HG02642 (cell line): ENCODE measurements at regions not wholly inside any gene's neighbourhood (a gene's known extent, or its start where the extent isn't known, plus 50 kb on each side); places are given as distances from the start of the nearest gene placed in this dataset.

Source experiments
- ATAC-seq: cut with Tn5 transposase; IDR thresholded peaks from one replicate; pipeline ENCODE4 v1.9.1; 2021; ENCODE audit warnings: mild to moderate bottlenecking; ENCODE audit not compliant: unreplicated experiment, poor library complexity

DNA sequence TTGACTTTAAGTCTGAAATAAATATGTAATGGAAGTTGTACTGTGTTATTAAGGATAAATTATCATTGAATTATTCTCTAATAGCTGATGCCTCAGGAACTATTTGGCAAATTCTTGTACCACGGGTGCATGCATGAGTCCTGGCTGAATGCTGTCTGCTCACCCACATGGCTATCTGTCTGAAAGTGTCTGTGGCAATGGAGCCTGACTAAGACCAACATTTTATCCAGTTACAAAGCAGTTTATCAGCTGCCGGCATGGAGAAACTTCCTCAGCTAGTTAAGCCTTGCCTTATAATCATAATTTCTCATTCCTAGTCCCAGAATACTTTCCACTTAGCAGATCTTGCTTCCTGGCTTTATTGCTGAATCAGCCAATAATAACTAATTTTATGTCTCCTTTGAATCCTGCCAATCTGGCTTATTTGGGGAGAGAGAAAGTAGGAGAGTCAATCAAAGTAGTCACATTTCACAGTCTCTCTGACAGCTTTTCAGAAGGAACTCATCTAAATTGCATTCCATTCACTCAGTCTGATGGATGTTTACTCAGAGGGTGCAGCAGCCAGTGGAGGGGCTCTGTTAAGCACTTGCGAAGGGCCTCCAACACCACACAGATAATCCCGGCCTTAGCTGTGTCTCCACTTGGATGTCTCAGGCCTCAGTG lies 280.6 kb upstream of the CLEC14A start:
- no peak for ATAC-seq

DNA sequence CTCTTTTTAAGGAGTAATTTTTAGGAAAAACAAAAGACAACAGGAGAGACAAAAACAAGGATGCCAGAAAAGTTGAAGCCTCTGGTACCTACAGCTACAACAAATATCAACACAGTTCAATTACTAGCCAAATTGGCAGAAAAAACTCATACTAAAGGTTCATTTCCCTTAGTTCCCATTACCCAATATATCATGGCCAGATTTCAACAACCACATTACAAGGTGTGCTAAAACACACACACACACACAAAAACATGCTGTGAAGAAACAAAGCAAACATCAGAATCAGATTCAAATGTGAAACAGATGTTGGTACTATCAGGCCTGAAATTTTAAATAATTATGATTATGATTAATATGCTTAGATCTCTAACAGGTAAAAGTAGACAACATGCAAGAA lies 272.7 kb upstream of the CLEC14A start:
- ATAC-seq = no peak

DNA sequence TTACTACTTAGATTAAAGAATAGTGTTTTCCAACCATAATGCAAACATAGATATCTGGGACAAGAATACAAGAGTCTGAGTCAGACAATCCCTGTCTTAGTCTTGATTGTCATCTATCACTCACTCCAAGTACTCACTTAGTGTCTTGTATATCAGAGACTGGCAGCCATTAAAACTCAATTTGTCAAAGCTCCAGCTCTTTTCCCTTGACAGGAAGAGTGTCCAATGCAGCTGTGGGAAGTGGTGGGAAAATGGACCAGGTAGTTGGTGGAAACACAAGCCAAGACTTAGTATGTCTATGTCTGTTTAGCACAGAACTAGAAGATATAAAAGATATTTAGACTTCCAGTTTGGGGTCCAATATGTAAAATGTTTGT lies 271.6 kb upstream of the CLEC14A start:
- ATAC-seq = no peak

DNA sequence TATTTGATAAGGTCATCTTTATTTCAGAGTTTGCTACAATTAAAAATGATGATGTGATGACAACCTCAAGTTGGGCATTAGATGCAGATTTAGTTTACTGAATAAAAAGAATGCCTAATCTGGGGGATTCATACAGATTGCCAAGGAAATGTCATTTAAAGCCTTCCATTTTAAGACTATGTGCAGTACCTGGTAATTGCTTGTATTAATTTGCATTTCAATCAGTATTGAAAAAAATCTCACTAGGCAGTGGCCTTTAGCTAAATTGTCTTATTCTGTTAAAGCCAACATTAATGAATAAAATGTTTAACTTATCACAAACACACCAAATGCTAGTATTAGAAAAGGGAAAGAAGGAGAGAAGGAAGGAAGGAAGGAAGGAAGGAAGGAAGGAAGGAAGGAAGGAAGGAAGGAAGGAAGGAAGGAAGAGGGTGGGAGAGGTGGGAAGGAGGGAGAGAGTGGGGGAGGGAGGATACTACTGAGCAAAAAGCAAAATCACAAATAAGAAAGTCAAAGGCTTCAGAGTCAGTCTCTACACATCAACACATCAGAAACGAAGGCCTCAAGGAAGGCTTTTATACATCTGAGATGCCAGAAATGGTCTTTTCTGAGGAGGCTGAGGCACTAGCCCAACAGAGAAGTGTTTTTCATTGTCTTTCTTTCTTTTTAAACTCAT lies 271.1 kb upstream of the CLEC14A start:
- no peak for ATAC-seq

DNA sequence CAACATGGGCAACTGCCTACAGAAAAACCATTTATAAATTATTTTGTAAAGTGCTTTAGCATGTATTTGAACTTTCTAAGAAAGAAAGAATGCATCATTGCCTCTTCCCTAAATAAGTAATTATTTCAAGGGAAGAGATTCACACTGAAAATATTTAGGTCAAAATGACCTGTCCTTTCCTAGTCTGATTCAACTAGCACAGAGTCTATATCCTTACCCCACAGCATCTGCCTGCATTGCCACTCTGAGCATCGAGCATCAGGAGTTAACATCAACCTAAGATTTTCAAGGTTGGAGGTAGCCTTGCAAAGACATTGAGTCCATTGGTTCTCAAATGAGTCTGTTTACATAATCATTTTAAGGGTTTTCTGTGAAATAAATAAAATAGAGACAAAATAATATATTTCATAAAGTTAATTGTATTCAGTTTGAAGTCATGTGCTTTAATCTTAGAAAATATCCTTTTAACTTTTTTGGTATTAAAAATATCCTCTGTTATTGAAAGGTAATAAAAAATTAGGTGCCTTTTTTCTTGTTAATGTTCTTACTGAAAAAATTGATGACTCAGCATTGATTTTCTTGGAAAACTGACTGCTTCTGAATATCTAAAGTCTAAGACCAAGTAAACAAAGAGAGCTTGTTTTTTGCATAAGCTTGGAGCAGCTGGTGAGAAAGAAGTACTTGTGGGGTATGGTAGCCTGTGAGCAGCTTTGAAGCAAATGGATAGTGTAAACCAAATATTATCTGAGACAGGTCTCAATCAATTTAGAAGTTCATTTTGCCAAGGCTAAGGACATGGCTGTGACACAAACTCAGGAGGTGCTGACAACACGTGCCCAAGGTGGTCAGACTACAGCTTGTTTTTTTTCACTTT lies 269.0 kb upstream of the CLEC14A start:
- no peak for ATAC-seq

DNA sequence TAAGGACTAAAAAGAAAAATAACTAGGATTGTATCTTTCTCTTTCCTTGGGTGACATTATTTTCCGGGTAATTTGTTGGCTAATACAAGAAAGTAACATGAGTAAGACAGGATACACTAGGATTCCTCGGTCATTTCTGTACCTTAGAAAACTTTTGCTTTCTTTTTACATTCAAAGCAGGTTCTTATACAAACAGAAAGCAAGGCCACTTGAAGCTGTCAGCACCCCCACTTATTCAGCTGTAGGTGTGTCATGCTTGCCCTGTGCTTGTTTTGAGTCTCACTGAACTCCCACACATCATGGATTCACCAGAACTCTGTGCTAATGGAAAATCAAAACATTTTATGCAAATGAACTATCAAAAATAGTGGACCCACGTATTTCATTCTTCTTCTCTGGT lies 266.8 kb upstream of the CLEC14A start:
- no peak for ATAC-seq

DNA sequence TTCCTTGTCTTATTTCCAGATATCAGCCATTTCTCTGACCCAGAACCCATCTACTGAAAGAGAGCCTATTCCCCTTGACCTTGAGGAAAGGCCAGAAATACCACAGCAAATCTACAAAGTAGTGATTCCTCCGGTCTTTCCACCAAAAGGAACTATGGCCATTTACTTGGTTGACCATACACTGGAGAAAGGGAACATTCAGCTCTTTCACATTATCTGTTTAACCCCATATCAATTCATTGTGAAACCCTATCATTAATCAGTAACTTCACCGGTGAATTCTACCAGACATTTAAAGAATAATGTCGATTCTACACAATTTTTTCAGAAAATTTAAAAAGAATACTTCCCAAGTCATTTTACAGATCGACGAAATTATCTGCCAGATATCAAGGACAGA lies 265.7 kb upstream of the CLEC14A start:
- no peak for ATAC-seq

DNA sequence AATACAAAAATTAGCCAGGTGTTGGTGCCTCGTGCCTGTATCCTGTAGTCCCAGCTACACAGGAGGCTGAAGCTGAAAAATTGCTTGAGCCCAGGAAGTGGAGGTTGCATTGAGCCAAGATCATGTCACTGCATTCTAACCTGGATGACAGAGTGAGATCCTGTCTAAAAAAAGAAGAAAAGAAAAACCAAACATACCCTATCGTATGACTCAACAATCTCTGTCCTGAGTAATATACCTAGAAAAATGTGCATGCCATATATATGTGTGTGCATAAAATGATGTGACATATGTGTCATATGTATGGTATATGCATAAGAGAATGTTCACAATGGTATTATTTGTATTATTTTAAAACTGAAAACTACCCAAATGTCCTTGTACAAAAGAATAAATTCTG lies 261.5 kb upstream of the CLEC14A start:
- no peak for ATAC-seq

DNA sequence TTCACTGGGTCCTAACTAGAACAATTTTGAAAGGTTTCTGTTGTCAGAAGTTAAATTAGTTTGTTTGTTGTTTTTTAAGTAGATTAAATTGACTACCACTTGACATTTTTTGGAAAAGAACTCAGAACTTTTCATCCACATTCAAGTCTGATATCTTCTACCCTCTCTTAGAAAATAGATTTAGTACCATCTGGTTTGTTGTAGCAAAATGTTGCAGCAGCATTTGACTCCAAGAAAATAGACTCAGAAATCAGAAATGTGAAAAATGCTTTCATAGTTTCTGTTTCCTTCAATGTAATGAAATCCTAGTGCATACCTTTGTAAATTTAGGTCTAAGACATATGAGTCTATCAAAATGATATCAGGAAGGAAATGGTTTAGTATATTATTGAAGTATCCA lies 256.3 kb upstream of the CLEC14A start:
- no peak for ATAC-seq

DNA sequence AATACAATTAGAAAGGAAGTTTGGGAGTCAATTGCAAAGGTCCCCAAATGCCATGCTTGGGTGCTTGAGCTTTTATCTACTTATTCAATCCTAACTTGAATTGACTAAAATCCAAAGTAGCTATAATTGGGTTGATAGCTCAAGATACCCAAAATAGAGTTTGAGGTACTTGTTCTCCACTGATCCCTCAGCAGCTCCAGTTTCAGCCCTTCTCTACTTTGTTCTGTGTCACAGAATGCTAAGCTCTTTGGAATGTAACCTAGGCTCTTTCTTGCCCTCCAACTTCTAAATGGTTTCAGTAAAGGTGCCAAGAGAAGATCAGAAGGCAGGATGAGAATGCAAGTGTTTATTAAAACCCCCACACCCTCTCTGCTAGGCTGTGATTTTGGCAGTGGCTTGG lies 251.4 kb upstream of the CLEC14A start:
- no peak for ATAC-seq

DNA sequence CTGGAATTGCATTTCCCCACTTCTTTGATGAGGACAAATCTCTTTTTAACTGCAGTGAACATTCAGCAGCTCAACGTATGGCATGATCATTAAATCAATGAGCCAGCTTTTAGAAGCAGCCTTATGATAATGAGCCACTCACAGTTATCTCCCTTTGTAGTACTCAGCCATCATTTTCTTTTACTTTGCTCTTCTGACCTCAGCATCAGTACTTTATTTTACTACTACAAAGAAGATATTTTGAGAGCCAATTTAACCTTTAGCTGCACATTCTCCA lies 250.0 kb upstream of the CLEC14A start:
- ATAC-seq = no peak

DNA sequence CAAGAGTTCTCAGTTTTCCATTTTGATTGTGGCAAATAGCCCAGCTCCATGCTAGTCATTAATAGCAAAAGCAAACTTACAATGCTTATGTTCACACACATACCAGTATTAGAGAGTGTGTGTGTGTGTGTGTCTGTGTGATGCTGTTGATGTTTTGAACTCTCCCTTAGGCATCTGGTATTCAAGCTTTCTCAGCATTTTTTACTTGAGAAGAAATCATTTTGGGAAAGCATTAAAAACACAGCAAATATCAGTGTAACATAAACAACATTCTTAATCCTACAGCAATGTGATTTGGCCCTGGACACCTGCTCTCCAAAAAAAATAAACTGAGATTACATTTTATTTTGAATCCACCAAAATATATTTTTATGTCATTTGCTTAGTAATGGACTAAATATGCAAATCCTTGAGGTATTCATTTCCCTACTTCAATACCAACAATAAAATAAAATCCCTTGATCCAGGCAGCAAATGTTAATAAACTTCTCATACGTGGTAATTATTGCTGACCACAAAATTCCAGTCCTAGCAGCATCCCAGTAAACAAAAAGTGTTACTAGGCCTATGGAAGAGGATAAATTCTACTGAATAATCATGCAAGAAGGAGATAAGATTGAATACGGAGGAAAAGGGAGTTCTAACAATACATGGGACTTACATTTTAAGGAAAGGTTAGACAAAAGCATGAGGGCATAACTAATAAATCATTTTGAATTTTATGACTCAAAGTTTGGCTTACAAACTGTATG lies 249.5 kb upstream of the CLEC14A start:
- ATAC-seq = no peak

DNA sequence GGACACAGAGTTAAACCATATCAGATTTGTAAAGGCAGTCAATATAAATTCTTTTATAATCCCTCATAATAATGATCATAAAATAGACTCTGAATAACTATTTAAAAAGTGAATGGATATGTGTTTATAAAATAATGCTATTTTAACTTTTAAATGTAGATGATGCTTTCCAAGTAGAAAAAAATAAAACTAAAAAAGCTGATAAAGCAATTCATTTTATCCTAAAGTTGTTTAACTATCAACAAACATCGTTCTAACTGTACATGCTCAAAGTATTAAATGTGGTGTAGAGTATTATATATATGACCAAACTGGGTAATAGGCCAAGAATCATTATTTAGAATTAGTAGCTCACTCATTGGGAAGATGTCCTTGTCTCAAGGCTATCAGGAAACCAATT lies 248.3 kb upstream of the CLEC14A start:
- ATAC-seq = no peak

DNA sequence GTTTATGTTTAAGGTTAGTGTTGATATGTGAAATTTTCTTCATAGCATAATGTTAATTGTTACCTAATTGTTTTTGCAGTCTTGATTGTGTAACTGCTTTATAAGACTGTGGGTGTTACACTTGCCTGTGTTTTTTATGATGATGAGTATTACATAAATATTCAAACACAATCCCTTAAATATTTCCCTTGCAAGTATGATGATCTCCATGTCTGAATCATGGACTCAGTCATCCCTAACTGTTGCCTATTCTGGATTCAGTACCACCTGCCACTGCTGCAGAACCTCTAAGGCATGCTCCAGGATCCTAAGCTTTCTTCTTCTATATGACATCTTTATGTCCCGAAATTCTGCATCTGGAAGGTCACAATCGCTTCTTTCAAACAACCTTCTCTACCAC lies 246.3 kb upstream of the CLEC14A start:
- no peak for ATAC-seq

DNA sequence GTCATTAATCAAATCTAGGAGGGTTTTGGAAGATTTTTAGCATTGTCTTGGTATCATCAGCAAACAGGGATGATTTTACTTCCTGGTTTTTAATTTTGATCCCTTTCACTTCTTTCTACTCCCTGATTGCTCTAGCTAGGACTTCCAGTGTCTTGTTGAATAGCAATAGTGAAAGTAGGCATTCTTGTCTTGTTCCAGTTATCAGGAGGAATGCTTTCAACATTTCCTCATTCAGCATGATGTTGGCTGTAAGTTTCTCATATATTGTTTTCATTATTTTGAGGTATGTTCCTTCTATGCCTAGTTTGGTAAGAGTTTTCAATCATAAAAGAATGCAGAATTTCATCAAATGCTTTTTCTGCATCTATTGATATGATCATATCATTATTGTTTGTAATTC lies 244.2 kb upstream of the CLEC14A start:
- ATAC-seq = no peak

DNA sequence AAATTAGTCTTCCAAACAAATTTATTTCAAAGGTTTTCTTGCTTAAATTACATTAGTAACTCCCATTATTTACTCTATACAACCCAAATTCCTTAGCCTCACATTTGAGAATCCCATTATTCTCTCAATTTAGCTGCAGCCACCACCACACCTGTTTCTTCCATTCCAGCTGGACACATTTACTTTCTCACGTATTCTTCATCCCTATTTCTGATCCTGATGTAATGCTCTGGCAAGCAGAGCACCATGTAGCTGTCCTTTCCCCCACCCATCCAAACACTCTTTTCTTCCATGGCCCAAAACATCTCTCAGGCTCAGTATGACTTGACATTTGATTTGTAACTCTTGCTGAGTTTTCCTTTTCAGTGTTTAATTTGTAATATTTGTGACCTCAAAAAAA lies 240.2 kb upstream of the CLEC14A start:
- ATAC-seq = no peak

DNA sequence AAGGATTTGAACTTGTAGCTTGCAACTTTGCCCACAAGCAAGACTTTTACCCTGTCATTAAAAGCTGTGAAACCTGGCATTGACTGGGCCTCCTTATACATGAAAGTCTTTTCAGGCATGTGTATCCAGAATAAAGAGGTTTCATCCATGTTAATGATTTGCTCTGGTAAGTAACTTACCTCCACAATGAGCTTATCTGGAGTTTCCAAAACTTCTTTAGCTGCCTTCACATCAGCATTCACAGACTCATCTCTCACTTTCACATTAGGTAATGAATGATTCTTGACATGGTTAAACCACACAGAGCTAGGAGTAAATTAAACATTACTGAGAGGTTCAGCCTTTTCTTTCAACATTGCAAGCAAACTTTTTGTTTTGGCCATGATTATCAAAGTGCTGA lies 234.4 kb upstream of the CLEC14A start:
- peak; percentile 85 for ATAC-seq

DNA sequence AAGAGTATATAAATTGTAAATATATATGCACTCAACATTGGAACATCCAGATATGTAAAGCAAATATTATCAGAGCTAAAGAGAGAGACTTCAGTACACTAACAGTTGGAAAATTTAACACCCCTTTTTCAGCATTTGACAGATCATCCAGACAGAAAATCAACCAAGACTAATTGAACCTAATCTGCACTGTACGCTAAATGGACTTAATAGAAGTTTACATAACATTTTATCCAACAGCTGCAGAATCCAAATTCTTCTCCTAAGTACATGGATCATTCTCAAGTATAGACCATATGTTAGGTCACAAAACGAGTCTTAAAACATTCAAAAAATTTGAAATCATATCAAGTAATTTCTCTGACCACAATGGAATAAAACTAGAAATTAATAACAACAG lies 229.1 kb upstream of the CLEC14A start:
- ATAC-seq = no peak

DNA sequence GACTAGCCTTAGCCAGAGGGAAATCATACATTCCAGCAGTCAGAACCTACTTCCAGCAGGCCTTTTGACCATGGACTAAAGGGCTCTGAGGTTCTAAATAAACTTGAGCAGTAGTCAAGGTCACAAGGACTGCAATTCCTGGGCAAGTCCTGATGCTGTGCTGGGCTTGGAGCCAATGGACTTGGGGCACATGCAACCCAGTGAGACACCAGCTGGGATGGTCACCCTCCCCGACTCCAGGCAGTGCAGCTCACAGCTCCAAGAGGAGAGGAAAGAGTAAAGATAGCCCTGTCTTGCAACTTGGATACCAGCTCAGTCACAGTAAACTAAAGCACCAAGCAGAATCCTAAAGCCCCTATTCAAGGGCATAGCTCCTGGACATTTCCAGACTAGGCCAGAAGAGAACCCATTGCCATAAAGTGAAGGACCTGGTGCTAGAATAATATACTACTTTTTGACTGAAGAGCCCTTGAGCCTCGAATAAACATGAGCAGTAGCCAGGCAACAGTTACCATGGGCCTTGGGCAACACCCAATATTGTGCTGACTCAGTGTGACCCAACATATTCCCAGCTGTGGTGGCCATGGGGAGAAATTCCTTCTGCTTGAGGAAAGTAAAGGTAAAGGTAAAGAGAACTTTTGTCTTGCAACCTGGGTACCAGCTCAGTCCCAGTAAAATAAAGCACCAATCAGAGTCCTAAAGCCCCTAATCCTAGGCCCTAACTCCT lies 226.2 kb upstream of the CLEC14A start:
- ATAC-seq = no peak

DNA sequence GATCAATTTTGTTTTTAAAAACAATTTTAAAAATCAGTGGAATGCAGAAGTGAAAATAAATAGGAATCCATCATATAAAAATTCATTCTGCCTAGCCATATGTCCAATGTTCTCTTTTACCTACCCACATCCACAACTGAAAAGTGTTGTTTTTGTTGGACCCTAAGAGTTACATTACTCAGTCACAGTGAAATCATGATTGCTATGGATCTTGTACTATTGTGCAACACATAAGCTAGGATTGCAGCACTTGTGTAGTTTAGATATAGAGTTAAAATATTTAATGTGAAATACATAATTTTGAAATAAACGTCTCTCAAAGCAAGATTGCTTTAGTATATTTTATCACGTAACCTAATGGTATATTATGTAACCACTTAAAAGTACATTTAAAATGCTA lies 213.3 kb upstream of the CLEC14A start:
- ATAC-seq = no peak
